ENCODE measurements at regions not wholly inside any gene's neighbourhood (a gene's known extent, or its start where the extent isn't known, plus 50 kb on each side); places are given as distances from the start of the nearest gene placed in this dataset.
A peak's percentile ranks its signal among the peaks of the same experiment; 100 is the strongest.

GRCh38 chr12:75892731-75893408 is 138.7 kb downstream of the PHLDA1 start (continued):
- TF ChIP-seq MTA3 (IDR thresholded peaks at IDR 0.05; ENCODE audit: borderline replicate concordance) (peak; percentile 84), SREBF2 (CRISPR knock-in tag; IDR thresholded peaks at IDR 0.05) (no peak), ARHGAP35 (IDR thresholded peaks at IDR 0.05; ENCODE audit: partially characterized antibody) (no peak), DNMT1 (IDR thresholded peaks at IDR 0.05) (no peak), GTF2E2 (tag; IDR thresholded peaks at IDR 0.05) (0 out of 2 replicates have a peak, but pooled peaks have one; percentile 44), ESRRB (CRISPR knock-in tag; IDR thresholded peaks at IDR 0.05; ENCODE audit: borderline replicate concordance) (no peak), ZNF23 (CRISPR knock-in tag; IDR thresholded peaks at IDR 0.05) (no peak), TARDBP (IDR thresholded peaks at IDR 0.05) (peak; percentile 85; the same call in 1 of the 2 replicates), BCOR (IDR thresholded peaks at IDR 0.05) (peak; percentile 95), KLF1 (tag; IDR thresholded peaks at IDR 0.05) (no peak), PTRF (tag; IDR thresholded peaks at IDR 0.05) (no peak), ELF4 (CRISPR knock-in tag; IDR thresholded peaks at IDR 0.05) (peak; percentile 94), HLTF (IDR thresholded peaks at IDR 0.05) (peak; percentile 95; the same call in 1 of the 2 replicates), GMEB1 (CRISPR knock-in tag; IDR thresholded peaks at IDR 0.05) (no peak), ZNF707 (CRISPR knock-in tag; conservative IDR thresholded peaks at IDR 0.05) (0 out of 2 replicates have a peak, but pooled peaks have one; percentile 19), ZFP1 (CRISPR knock-in tag; IDR thresholded peaks at IDR 0.05) (no peak; the same call in 1 of the 2 replicates), SP1 (CRISPR knock-in tag; IDR thresholded peaks at IDR 0.05) (peak; percentile 86), TAF7 (tag; IDR thresholded peaks at IDR 0.05) (no peak), LARP7 (IDR thresholded peaks at IDR 0.05) (no peak), MBD1 (CRISPR knock-in tag; IDR thresholded peaks at IDR 0.05) (no peak), ATF6 (CRISPR knock-in tag; IDR thresholded peaks at IDR 0.05) (no peak)
- TF ChIP-seq, protein P1, sequence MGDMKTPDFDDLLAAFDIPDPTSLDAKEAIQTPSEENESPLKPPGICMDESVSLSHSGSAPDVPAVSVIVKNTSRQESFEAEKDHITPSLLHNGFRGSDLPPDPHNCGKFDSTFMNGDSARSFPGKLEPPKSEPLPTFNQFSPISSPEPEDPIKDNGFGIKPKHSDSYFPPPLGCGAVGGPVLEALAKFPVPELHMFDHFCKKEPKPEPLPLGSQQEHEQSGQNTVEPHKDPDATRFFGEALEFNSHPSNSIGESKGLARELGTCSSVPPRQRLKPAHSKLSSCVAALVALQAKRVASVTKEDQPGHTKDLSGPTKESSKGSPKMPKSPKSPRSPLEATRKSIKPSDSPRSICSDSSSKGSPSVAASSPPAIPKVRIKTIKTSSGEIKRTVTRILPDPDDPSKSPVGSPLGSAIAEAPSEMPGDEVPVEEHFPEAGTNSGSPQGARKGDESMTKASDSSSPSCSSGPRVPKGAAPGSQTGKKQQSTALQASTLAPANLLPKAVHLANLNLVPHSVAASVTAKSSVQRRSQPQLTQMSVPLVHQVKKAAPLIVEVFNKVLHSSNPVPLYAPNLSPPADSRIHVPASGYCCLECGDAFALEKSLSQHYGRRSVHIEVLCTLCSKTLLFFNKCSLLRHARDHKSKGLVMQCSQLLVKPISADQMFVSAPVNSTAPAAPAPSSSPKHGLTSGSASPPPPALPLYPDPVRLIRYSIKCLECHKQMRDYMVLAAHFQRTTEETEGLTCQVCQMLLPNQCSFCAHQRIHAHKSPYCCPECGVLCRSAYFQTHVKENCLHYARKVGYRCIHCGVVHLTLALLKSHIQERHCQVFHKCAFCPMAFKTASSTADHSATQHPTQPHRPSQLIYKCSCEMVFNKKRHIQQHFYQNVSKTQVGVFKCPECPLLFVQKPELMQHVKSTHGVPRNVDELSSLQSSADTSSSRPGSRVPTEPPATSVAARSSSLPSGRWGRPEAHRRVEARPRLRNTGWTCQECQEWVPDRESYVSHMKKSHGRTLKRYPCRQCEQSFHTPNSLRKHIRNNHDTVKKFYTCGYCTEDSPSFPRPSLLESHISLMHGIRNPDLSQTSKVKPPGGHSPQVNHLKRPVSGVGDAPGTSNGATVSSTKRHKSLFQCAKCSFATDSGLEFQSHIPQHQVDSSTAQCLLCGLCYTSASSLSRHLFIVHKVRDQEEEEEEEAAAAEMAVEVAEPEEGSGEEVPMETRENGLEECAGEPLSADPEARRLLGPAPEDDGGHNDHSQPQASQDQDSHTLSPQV (IDR thresholded peaks at IDR 0.05): peak; percentile 51; the same call in 1 of the 2 replicates
